HG03135 (cell line): ENCODE measurements at regions not wholly inside any gene's neighbourhood (a gene's known extent, or its start where the extent isn't known, plus 50 kb on each side); places are given as distances from the start of the nearest gene placed in this dataset.
A peak's percentile ranks its signal among the peaks of the same experiment; 100 is the strongest.

Experiments
- ATAC-seq: cut with Tn5 transposase; IDR thresholded peaks from one replicate; pipeline ENCODE4 v1.9.1; 2021; ENCODE audit warnings: mild to moderate bottlenecking, moderate library complexity; ENCODE audit not compliant: unreplicated experiment

- ATAC-seq = no peak
Observed at GRCh38 chr12:4137015-4137414, 136.5 kb upstream of the CCND2 start.

GRCh38 chr12:4135919-4136605, 137.5 kb upstream of the CCND2 start:
- peak; percentile 62 for ATAC-seq

- no peak for ATAC-seq
Observed at GRCh38 chr12:4134448-4135263, 138.9 kb upstream of the CCND2 start.

GRCh38 chr12:4133636-4134447, 139.7 kb upstream of the CCND2 start:
- no peak for ATAC-seq

- ATAC-seq = no peak
Observed at GRCh38 chr12:4133029-4133428, 140.5 kb upstream of the CCND2 start.

- ATAC-seq = no peak
Observed at GRCh38 chr12:4121506-4122020, 152.0 kb upstream of the CCND2 start.

DNA sequence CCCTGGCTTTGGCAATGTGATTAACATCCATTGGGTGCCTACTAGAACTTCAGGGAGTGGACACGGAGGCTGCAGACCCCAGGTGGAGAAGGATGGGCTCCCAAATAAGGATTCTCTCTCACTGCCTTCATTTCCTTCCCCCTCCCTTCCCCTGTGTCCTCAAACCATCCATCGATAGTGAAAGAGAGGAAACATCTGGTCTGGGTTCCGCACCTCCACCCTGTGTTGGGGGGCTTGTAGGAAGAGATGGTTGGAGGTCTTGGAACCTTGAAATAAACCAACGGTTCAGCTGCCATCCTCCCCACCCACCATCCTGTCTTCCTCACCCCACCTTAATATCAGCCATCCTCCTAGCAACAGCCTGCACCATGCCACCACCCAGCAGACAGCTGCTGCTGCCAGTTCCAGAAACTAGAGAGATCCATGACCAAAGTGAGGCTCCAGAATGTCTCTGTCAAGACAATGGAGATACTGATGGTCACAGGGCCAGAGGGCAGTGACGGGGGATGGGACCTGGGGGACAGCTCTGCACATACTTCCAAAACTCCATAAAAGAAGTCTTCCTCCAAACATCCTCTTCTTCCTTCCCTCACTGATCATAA, 153.1 kb upstream of the CCND2 start:
- no peak for ATAC-seq

DNA sequence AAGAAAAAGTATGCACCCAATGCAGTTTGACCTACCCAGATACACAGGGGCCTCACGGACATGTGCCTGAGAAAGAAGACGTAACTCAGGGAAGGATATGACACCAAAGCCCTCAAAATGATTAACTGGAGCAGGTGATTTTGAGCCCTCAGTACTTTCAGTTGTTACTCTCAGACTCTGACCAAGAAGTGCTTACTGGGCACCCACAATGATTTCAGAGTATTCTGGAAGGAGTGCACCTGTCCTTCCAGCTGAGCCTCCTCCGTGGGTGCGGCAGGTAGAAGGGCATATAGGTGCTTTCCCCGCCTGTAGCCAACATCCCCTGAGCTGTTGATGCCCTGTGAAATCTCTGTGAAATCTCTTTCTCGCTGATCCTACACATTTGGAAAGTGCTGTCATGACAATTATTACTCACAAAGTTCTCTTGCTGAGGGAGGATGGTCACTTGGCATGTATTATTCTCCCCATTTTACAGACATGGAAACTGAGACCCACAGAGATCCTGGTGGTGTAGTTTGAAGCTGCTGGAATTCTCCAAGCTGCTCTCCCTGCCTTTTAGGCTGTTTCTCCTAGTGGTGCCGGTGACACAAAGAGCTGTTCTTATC, 154.3 kb upstream of the CCND2 start:
- ATAC-seq = peak; percentile 78

GRCh38 chr12:4118601-4119156, 154.9 kb upstream of the CCND2 start:
- ATAC-seq = no peak

GRCh38 chr12:4118017-4118510, 155.5 kb upstream of the CCND2 start:
- peak; percentile 36 for ATAC-seq

- no peak for ATAC-seq
Observed at GRCh38 chr12:4117386-4118016, 156.1 kb upstream of the CCND2 start.

- no peak for ATAC-seq
Observed at GRCh38 chr12:4116251-4117111, 157.1 kb upstream of the CCND2 start.

- no peak for ATAC-seq
Observed at GRCh38 chr12:4115570-4115969, 158.0 kb upstream of the CCND2 start.

DNA sequence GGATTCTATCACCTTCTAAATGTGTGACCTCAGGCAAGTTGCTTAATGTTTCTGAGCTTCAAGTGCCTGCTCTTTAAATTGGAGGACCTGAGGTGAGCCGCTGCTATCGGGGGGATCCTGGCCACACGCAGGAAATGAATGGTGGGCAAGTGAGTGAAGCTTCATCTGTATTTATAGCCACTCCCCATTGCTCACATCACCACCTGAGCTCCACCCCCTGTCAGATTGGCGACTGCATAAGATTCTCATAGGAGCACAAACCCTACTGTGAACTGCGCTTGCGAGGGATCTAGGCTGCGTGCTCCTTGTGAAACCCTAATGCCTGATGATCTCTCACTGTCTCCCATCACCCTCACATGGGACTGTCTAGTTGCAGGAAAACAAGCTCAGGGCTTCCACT, 158.6 kb upstream of the CCND2 start:
- ATAC-seq = no peak

GRCh38 chr12:4112734-4113325, 160.7 kb upstream of the CCND2 start:
- ATAC-seq = no peak

- no peak for ATAC-seq
Observed at GRCh38 chr12:4112290-4112689, 161.3 kb upstream of the CCND2 start.

DNA sequence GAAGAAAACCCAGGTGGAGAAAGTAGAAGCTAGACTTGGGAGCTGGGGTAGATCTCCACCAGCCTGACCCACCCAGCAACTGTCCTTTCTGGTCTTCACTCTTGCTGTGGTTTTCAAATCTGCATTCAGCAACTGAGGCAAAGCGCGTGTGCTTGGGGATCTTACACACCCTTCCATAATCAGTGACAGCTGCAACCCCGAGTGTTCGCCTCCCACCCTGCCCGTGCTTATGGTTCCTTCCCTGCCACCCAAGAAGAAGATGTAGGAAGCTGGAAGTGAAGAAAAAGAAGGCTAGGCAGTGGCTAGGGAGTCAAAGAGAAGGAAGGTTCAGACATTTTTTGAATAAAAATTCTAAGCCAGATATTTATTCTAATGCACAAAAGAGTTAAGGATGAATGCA, 162.6 kb upstream of the CCND2 start:
- ATAC-seq = no peak

GRCh38 chr12:4109826-4110225, 163.7 kb upstream of the CCND2 start:
- no peak for ATAC-seq
